A673 (cell line): ENCODE measurements at regions not wholly inside any gene's neighbourhood (a gene's known extent, or its start where the extent isn't known, plus 50 kb on each side); places are given as distances from the start of the nearest gene placed in this dataset.

Experiments
- BruUV-seq: library from RNA; stranded (reverse); fragments of 400-500 nt; replicated peaks from 2 replicates; lab custom pipeline; 2021; lab: Mats Ljungman, UMichigan
- CTCF ChIA-PET: fragments of 300-600 bp; sonication (Branson Sonifier 250); formaldehyde crosslinking; loops from one replicate; lab custom pipeline; 2022; ENCODE audit warnings: antibody characterized with exemption; lab: Charles Lee
- POLR2A ChIA-PET: fragments of 300-600 bp; sonication (Branson Sonifier 250); formaldehyde crosslinking; loops from one replicate; lab custom pipeline; 2022; ENCODE audit warnings: antibody characterized with exemption; ENCODE audit not compliant: low non-redundant PET; lab: Charles Lee
- DNase-seq: peaks from one replicate; pipeline ENCODE4 v3.0.0-alpha.2; 2015; ENCODE audit warnings: low spot score
- H3K27ac ChIP-seq: fragments of 200-600 bp; sonication (generic); 2 replicates; pipeline ENCODE4 v1.5.1; 2016; ENCODE audit warnings: mixed run types, low read depth, mild to moderate bottlenecking, mixed read lengths, antibody characterized with exemption, low read length; ENCODE audit not compliant: poor library complexity, severe bottlenecking
- H3K27me3 ChIP-seq: fragments of 200-600 bp; sonication (generic); replicated peaks from 2 replicates; pipeline ENCODE4 v1.6.1; 2017; ENCODE audit warnings: mixed run types, low read depth, mild to moderate bottlenecking, mixed read lengths, antibody characterized with exemption, low read length; ENCODE audit not compliant: insufficient read depth, poor library complexity
- H3K36me3 ChIP-seq: fragments of 200-600 bp; sonication (generic); 2 replicates; pipeline ENCODE4 v1.6.1; 2016; ENCODE audit warnings: mixed run types, mild to moderate bottlenecking, mixed read lengths, antibody characterized with exemption, low read length; ENCODE audit not compliant: insufficient read depth, poor library complexity, severe bottlenecking
- H3K4me1 ChIP-seq: fragments of 200-600 bp; sonication (generic); 2 replicates; pipeline ENCODE4 v1.6.1; 2017; ENCODE audit warnings: mixed run types, mild to moderate bottlenecking, mixed read lengths, antibody characterized with exemption, low read length; ENCODE audit not compliant: insufficient read depth, poor library complexity, severe bottlenecking
- H3K4me3 ChIP-seq: fragments of 200-600 bp; sonication (generic); 2 replicates; pipeline ENCODE4 v1.5.1; 2016; ENCODE audit warnings: low read depth, mixed run types, mild to moderate bottlenecking, mixed read lengths, low read length; ENCODE audit not compliant: poor library complexity, severe bottlenecking
- H3K9me3 ChIP-seq: fragments of 200-600 bp; sonication (generic); 2 replicates; pipeline ENCODE4 v1.6.1; 2016; ENCODE audit warnings: mixed run types, low read depth, mild to moderate bottlenecking, mixed read lengths, antibody characterized with exemption, low read length; ENCODE audit not compliant: poor library complexity, severe bottlenecking
- EZH2 ChIP-seq: fragments of 200-600 bp; sonication (generic); IDR thresholded peaks from 2 replicates; pipeline ENCODE4 v1.6.1; 2017; ENCODE audit warnings: borderline replicate concordance, low read depth, mild to moderate bottlenecking, mixed read lengths, antibody characterized with exemption, low read length; ENCODE audit not compliant: poor library complexity, severe bottlenecking
- intact Hi-C: fragments of 100-400 bp; cut with micrococcal nuclease; formaldehyde crosslinking; loops from one replicate; pipeline ENCODE4 v1.10.0; 2022; ENCODE audit not compliant: unreplicated experiment
- TF ChIP-seq, protein P1 (sequence below): fragments of 300-800, 200-600 bp; sonication (generic); conservative IDR thresholded peaks from 2 replicates; pipeline ENCODE4 v1.5.1; 2017; ENCODE audit warnings: low read depth, mild to moderate bottlenecking, antibody characterized with exemption, low read length, moderate library complexity, mixed read lengths

DNA sequence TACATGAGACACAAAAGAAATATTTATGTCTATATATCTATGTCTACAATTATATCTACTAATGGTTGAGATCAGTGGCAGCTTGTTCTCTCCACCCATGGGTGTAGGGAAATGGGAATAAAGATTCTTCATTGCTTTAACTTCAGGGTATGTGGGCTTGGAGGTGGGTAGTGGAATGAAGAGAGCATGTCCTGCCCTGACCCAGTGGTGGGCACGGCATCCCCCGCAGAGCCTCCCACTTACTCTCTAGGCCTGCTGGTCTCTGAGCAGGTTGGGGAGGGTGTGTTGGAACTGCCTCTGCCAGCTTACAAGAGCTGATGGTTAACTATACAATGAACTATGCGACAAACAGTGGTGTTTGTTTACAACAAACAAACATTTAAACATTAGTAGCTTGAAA lies 152.5 kb upstream of the SKOR2 start:
- intact Hi-C loops, result no loop called here
- ChIA-PET POLR2A (no interaction called here), CTCF (no interaction called here)
- no peak overlapping the region for H3K27ac ChIP-seq
- no peak for DNase-seq
- no peaks in the 10 kb centered on the region for H3K9me3 ChIP-seq
- no TSS peak for BruUV-seq
- H3K4me3 ChIP-seq, result no peak overlapping the region
- H3K27me3 ChIP-seq, result peaks cover 7% of the 10 kb centered on the region
- no peaks in the 10 kb centered on the region for H3K4me1 ChIP-seq
- H3K36me3 ChIP-seq, result no peaks in the 10 kb centered on the region
- no peak for TF ChIP-seq EZH2
- TF ChIP-seq, protein P1, sequence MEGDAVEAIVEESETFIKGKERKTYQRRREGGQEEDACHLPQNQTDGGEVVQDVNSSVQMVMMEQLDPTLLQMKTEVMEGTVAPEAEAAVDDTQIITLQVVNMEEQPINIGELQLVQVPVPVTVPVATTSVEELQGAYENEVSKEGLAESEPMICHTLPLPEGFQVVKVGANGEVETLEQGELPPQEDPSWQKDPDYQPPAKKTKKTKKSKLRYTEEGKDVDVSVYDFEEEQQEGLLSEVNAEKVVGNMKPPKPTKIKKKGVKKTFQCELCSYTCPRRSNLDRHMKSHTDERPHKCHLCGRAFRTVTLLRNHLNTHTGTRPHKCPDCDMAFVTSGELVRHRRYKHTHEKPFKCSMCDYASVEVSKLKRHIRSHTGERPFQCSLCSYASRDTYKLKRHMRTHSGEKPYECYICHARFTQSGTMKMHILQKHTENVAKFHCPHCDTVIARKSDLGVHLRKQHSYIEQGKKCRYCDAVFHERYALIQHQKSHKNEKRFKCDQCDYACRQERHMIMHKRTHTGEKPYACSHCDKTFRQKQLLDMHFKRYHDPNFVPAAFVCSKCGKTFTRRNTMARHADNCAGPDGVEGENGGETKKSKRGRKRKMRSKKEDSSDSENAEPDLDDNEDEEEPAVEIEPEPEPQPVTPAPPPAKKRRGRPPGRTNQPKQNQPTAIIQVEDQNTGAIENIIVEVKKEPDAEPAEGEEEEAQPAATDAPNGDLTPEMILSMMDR, result no peak

DNA sequence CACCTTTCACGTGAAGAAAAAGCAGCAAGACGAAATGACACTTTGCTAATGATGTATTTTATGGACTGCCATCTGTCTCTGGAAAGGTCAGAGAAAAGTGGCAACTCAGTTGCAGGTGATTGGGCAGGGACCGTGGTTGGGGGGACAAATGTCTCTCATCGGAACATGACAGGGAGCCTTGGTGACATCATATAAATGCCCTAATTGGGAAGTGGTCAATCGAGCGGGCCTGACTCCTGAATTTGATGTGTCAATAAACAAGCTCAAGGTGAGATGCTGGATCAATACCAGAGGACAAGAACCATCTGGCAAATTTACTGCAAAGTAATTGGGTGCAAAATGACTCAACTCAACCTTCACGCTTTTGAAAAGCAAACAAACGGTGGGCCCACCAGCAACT lies 151.9 kb upstream of the SKOR2 start:
- POLR2A ChIA-PET, result no interaction called here

GRCh38 chr18:47399475-47399874 lies 148.0 kb upstream of the SKOR2 start:
- intact Hi-C loops, result no loop called here
- no peak for DNase-seq
- no peak overlapping the region for H3K27ac ChIP-seq
- H3K9me3 ChIP-seq, result no peaks in the 10 kb centered on the region
- ChIA-PET CTCF (no interaction called here), POLR2A (no interaction called here)
- no peaks in the 10 kb centered on the region for H3K36me3 ChIP-seq
- H3K4me3 ChIP-seq, result no peak overlapping the region
- TF ChIP-seq EZH2, result no peak
- TF ChIP-seq, protein P1, result no peak
- H3K4me1 ChIP-seq, result no peaks in the 10 kb centered on the region
- no TSS peak for BruUV-seq
- H3K27me3 ChIP-seq, result peaks cover 10% of the 10 kb centered on the region

More for the DNA sequence above, 151.9 kb upstream of the SKOR2 start:
- Histone ChIP-seq H3K4me3 (no peak overlapping the region), H3K27ac (no peak overlapping the region), H3K4me1 (no peaks in the 10 kb centered on the region), H3K9me3 (no peaks in the 10 kb centered on the region), H3K27me3 (peaks cover 7% of the 10 kb centered on the region), H3K36me3 (no peaks in the 10 kb centered on the region)
- CTCF ChIA-PET, result no interaction called here
- intact Hi-C loops, result no loop called here
- TF ChIP-seq, protein P1, result no peak
- no peak for TF ChIP-seq EZH2
- BruUV-seq, result no TSS peak
- DNase-seq, result no peak
